Head of caudate nucleus (tissue), 42 donors: ENCODE measurements at regions not wholly inside any gene's neighbourhood (a gene's known extent, or its start where the extent isn't known, plus 50 kb on each side); places are given as distances from the start of the nearest gene placed in this dataset.

Experiments
- DNase-seq, 42 donors: peaks; one replicate each; pipeline versions ENCODE4 v3.0.0 to v3.0.0-alpha.2; 2020 to 2021; ENCODE audit warnings: mixed read lengths in 7 of 42
- intact Hi-C: fragments of 100-400 bp; cut with DNase I; formaldehyde crosslinking; loops from one replicate; pipeline ENCODE4 v1.15.0; 2022

GRCh38 chrX:150306002-150306401, 57.1 kb upstream of the MAMLD1 start:
- intact Hi-C loops = no loop called here
- no peak for DNase-seq

- intact Hi-C loops = no loop called here
- DNase-seq = no peak
These were observed 55.1 kb upstream of the MAMLD1 start for GRCh38 chrX:150308041-150308440.

- DNase-seq = no peak
- intact Hi-C loops = no loop called here
These were observed 54.5 kb upstream of the MAMLD1 start for GRCh38 chrX:150308532-150309157.

- intact Hi-C loops = no loop called here
- no peak for DNase-seq
These were observed 52.7 kb upstream of the MAMLD1 start for GRCh38 chrX:150310417-150310816.

- intact Hi-C loops = no loop called here
- DNase-seq = no peak
These were observed 52.2 kb upstream of the MAMLD1 start for GRCh38 chrX:150310881-150311280.

GRCh38 chrX:150312931-150313330, 50.2 kb upstream of the MAMLD1 start:
- intact Hi-C loops = no loop called here
- no peak for DNase-seq
